ENCODE measurements at regions not wholly inside any gene's neighbourhood (a gene's known extent, or its start where the extent isn't known, plus 50 kb on each side); places are given as distances from the start of the nearest gene placed in this dataset.

GRCh38 chr12:19992311-19992710, 376.0 kb upstream of the PDE3A start:
- TF ChIP-seq CTCF (IDR thresholded peaks at IDR 0.05; ENCODE audit: low read depth, low read length): no peak
- Histone ChIP-seq H3K4me1 (ENCODE audit: low read depth) (no peaks in the 10 kb centered on the region), H3K27me3 (no peaks in the 10 kb centered on the region), H3K4me3 (no peak overlapping the region), H3K27ac (no peak overlapping the region), H3K36me3 (no peaks in the 10 kb centered on the region), H3K9me3 (ENCODE audit: low read depth) (no peaks in the 10 kb centered on the region)
- no peak for DNase-seq (ENCODE audit: low read depth in 1 of 2, low spot score in 1 of 2)

GRCh38 chr12:19994968-19995367, 373.4 kb upstream of the PDE3A start:
- peak in 1 of 2 donors; percentile 34 for DNase-seq (ENCODE audit: low read depth in 1 of 2, low spot score in 1 of 2)
- H3K27me3 ChIP-seq: no peaks in the 10 kb centered on the region
- TF ChIP-seq CTCF (IDR thresholded peaks at IDR 0.05; ENCODE audit: low read depth, low read length): peak; percentile 35
- H3K36me3 ChIP-seq: no peaks in the 10 kb centered on the region
- no peak overlapping the region for H3K4me3 ChIP-seq
- peaks cover 3% of the 10 kb centered on the region for H3K4me1 ChIP-seq (ENCODE audit: low read depth)
- no peaks in the 10 kb centered on the region for H3K9me3 ChIP-seq (ENCODE audit: low read depth)
- no peak overlapping the region for H3K27ac ChIP-seq

- no peak for DNase-seq (ENCODE audit: low read depth in 1 of 2, low spot score in 1 of 2)
- H3K27me3 ChIP-seq: no peaks in the 10 kb centered on the region
- TF ChIP-seq CTCF (IDR thresholded peaks at IDR 0.05; ENCODE audit: low read depth, low read length): no peak
- H3K4me3 ChIP-seq: no peak overlapping the region
- no peaks in the 10 kb centered on the region for H3K36me3 ChIP-seq
- peaks cover 14% of the 10 kb centered on the region for H3K4me1 ChIP-seq (ENCODE audit: low read depth)
- H3K27ac ChIP-seq: no peak overlapping the region
- H3K9me3 ChIP-seq (ENCODE audit: low read depth): no peaks in the 10 kb centered on the region
Observed at GRCh38 chr12:19997656-19998400, 370.5 kb upstream of the PDE3A start.

GRCh38 chr12:19998411-19998810, 369.9 kb upstream of the PDE3A start:
- TF ChIP-seq CTCF (IDR thresholded peaks at IDR 0.05; ENCODE audit: low read depth, low read length): no peak
- H3K27me3 ChIP-seq: no peaks in the 10 kb centered on the region

GRCh38 chr12:19998961-19999804, 369.2 kb upstream of the PDE3A start:
- peaks cover 14% of the 10 kb centered on the region for H3K4me1 ChIP-seq (ENCODE audit: low read depth)
- H3K27ac ChIP-seq: no peak overlapping the region
- DNase-seq (ENCODE audit: low read depth in 1 of 2, low spot score in 1 of 2): no peak
- H3K9me3 ChIP-seq (ENCODE audit: low read depth): no peaks in the 10 kb centered on the region
- TF ChIP-seq CTCF (IDR thresholded peaks at IDR 0.05; ENCODE audit: low read depth, low read length): no peak
- no peaks in the 10 kb centered on the region for H3K27me3 ChIP-seq
- H3K36me3 ChIP-seq: no peaks in the 10 kb centered on the region
- no peak overlapping the region for H3K4me3 ChIP-seq

More at GRCh38 chr12:19998411-19998810, 369.9 kb upstream of the PDE3A start:
- no peaks in the 10 kb centered on the region for H3K36me3 ChIP-seq
- no peaks in the 10 kb centered on the region for H3K9me3 ChIP-seq (ENCODE audit: low read depth)
- H3K4me3 ChIP-seq: no peak overlapping the region
- H3K4me1 ChIP-seq (ENCODE audit: low read depth): peaks cover 14% of the 10 kb centered on the region
- H3K27ac ChIP-seq: no peak overlapping the region
- no peak for DNase-seq (ENCODE audit: low read depth in 1 of 2, low spot score in 1 of 2)

Data from cardiac muscle cell (in vitro differentiated cells and primary cell).